Neural progenitor cell (in vitro differentiated cells): ENCODE measurements at regions not wholly inside any gene's neighbourhood (a gene's known extent, or its start where the extent isn't known, plus 50 kb on each side); places are given as distances from the start of the nearest gene placed in this dataset.

Source experiments
- CTCF ChIP-seq: fragments of 200-600 bp; sonication (generic); IDR thresholded peaks from 2 replicates; pipeline ENCODE4 v1.5.1; 2017; ENCODE audit warnings: antibody characterized with exemption, mild to moderate bottlenecking
- EZH2 ChIP-seq: fragments of 200-600 bp; sonication (generic); IDR thresholded peaks from 2 replicates; pipeline ENCODE4 v1.6.1; 2017; ENCODE audit warnings: antibody characterized with exemption, mild to moderate bottlenecking, moderate library complexity
- EZH2phosphoT487 ChIP-seq: fragments of 200-600 bp; sonication (generic); IDR thresholded peaks from 2 replicates; pipeline ENCODE4 v1.6.1; 2017; ENCODE audit warnings: antibody characterized with exemption

GRCh38 chr11:106533046-106533445, 455.6 kb downstream of the AASDHPPT start:
- no peak for TF ChIP-seq CTCF
- no peak for TF ChIP-seq EZH2
- no peak for TF ChIP-seq EZH2phosphoT487
